ENCODE measurements at regions not wholly inside any gene's neighbourhood (a gene's known extent, or its start where the extent isn't known, plus 50 kb on each side); places are given as distances from the start of the nearest gene placed in this dataset.

DNA sequence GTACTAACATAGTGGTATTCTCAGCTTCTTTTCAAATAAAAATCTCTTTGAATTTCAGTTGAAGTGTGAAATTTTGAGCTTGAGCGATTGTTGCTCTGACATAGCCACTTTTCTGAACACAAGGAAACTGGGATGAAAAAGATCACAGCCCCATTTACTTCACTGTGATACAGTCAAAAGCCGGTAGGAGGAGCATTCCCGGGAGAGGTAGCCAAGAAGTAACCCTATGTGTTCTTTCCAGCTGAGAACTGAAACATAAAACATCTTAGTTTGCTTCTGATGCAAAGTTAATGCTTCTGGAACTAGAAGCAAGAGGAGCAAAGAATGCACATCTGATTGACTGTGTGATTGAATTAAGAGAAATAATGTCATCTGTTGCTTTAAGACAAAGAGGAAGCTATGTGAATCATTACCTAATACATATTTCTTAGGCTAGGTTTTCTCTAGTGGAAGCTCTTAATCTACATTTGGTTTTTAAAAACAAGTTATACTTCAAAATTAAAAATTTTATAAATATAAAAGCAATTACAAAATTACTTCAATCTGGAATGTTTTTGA lies 88.3 kb upstream of the UNC5C start (continued):
- TF ChIP-seq CEBPB (IDR thresholded peaks at IDR 0.05; ENCODE audit: low read depth, low read length) (no peak), TAF7 (optimal IDR thresholded peaks at IDR 0.05; ENCODE audit: borderline replicate concordance, low read depth, low read length) (no peak)
